H9 (cell line): ENCODE measurements at regions not wholly inside any gene's neighbourhood (a gene's known extent, or its start where the extent isn't known, plus 50 kb on each side); places are given as distances from the start of the nearest gene placed in this dataset.

Experiments used
- DNase-seq: peaks from one replicate; pipeline ENCODE4 v3.0.0-alpha.2; 2017
- H2AFZ ChIP-seq: one replicate; pipeline ENCODE4 v1.6.1; 2013; ENCODE audit warnings: mild to moderate bottlenecking, low read length, control low read depth, moderate library complexity
- H2AK5ac ChIP-seq: 2 replicates; pipeline ENCODE4 v1.6.1; 2013; ENCODE audit warnings: low read length, control low read depth, mixed read lengths; ENCODE audit not compliant: insufficient read length
- H2BK120ac ChIP-seq: one replicate; pipeline ENCODE4 v1.6.1; 2013; ENCODE audit warnings: low read depth, mild to moderate bottlenecking, low read length, control low read depth, inconsistent platforms; ENCODE audit not compliant: poor library complexity, severe bottlenecking
- H2BK12ac ChIP-seq: 2 replicates; pipeline ENCODE4 v1.6.1; 2013; ENCODE audit warnings: low read length, control low read depth, mixed read lengths, low read depth; ENCODE audit not compliant: insufficient read length
- H2BK15ac ChIP-seq: 2 replicates; pipeline ENCODE4 v1.6.1; 2013; ENCODE audit warnings: low read depth, low read length, control low read depth
- H2BK20ac ChIP-seq: one replicate; pipeline ENCODE4 v1.6.1; 2013; ENCODE audit warnings: low read depth, mild to moderate bottlenecking, low read length, control low read depth, inconsistent platforms; ENCODE audit not compliant: poor library complexity, severe bottlenecking
- H2BK5ac ChIP-seq: 2 replicates; pipeline ENCODE4 v1.6.1; 2013; ENCODE audit warnings: low read length, control low read depth, mixed read lengths; ENCODE audit not compliant: insufficient read length
- H3K14ac ChIP-seq: 2 replicates; pipeline ENCODE4 v1.6.1; 2013; ENCODE audit warnings: low read length, control low read depth; ENCODE audit not compliant: insufficient read depth
- H3K18ac ChIP-seq: 2 replicates; pipeline ENCODE4 v1.6.1; 2013; ENCODE audit warnings: low read depth, mild to moderate bottlenecking, mixed read lengths, low read length, control low read depth; ENCODE audit not compliant: insufficient read length
- H3K23ac ChIP-seq: 2 replicates; pipeline ENCODE4 v1.6.1; 2013; ENCODE audit warnings: low read length, control low read depth, mixed read lengths, low read depth; ENCODE audit not compliant: insufficient read length
- H3K23me2 ChIP-seq: 2 replicates; pipeline ENCODE4 v1.6.1; 2013; ENCODE audit warnings: low read depth, mild to moderate bottlenecking, mixed read lengths, low read length, control low read depth; ENCODE audit not compliant: insufficient read length, poor library complexity, severe bottlenecking
- H3K27ac ChIP-seq: 2 replicates; pipeline ENCODE4 v1.5.1; 2013; ENCODE audit warnings: low read length, control low read depth, mixed read lengths, low read depth; ENCODE audit not compliant: insufficient read length
- H3K27me3 ChIP-seq: 2 replicates; pipeline ENCODE4 v1.6.1; 2013; ENCODE audit warnings: low read length, control low read depth, inconsistent platforms; ENCODE audit not compliant: insufficient read depth
- H3K4ac ChIP-seq: 2 replicates; pipeline ENCODE4 v1.6.1; 2013; ENCODE audit warnings: low read depth, mild to moderate bottlenecking, control low read depth, inconsistent platforms, low read length, moderate library complexity
- H3K4me1 ChIP-seq: 2 replicates; pipeline ENCODE4 v1.6.1; 2013; ENCODE audit warnings: low read length, control low read depth, inconsistent platforms; ENCODE audit not compliant: insufficient read depth
- H3K4me2 ChIP-seq: 2 replicates; pipeline ENCODE4 v1.6.1; 2013; ENCODE audit warnings: low read length, control low read depth, mixed read lengths; ENCODE audit not compliant: insufficient read length, insufficient read depth
- H3K56ac ChIP-seq: 2 replicates; pipeline ENCODE4 v1.6.1; 2013; ENCODE audit warnings: low read depth, mild to moderate bottlenecking, mixed read lengths, low read length, control low read depth; ENCODE audit not compliant: insufficient read length
- H3K79me1 ChIP-seq: 2 replicates; pipeline ENCODE4 v1.6.1; 2013; ENCODE audit warnings: low read depth, mild to moderate bottlenecking, moderate library complexity, low read length, control low read depth, inconsistent platforms; ENCODE audit not compliant: insufficient read depth, poor library complexity, severe bottlenecking
- H3K79me2 ChIP-seq: 2 replicates; pipeline ENCODE4 v1.6.1; 2013; ENCODE audit warnings: low read length, control low read depth, inconsistent platforms; ENCODE audit not compliant: insufficient read depth
- H3K9ac ChIP-seq: 2 replicates; pipeline ENCODE4 v1.6.1; 2013; ENCODE audit warnings: low read length, control low read depth, mixed read lengths; ENCODE audit not compliant: insufficient read length; ENCODE audit errors: extremely low read depth
- H3K9me3 ChIP-seq: one replicate; pipeline ENCODE4 v1.6.1; 2013; ENCODE audit warnings: low read depth, low read length, inconsistent platforms; ENCODE audit not compliant: control insufficient read depth
- H3T11ph ChIP-seq: one replicate; pipeline ENCODE4 v1.6.1; 2013; ENCODE audit warnings: mild to moderate bottlenecking, low read length, control low read depth, inconsistent platforms
- H4K20me1 ChIP-seq: one replicate; pipeline ENCODE4 v1.6.1; 2013; ENCODE audit not compliant: control insufficient read depth, insufficient read length, insufficient read depth
- H4K5ac ChIP-seq: 2 replicates; pipeline ENCODE4 v1.6.1; 2013; ENCODE audit warnings: low read depth, mild to moderate bottlenecking, mixed read lengths, low read length, control low read depth; ENCODE audit not compliant: insufficient read length
- H4K8ac ChIP-seq: replicated peaks from 2 replicates; pipeline ENCODE4 v1.6.1; 2013; ENCODE audit warnings: low read length, control low read depth, mixed read lengths, low read depth; ENCODE audit not compliant: insufficient read length
- H4K91ac ChIP-seq: 2 replicates; pipeline ENCODE4 v1.6.1; 2013; ENCODE audit warnings: low read depth, mild to moderate bottlenecking, moderate library complexity, mixed read lengths, low read length, control low read depth; ENCODE audit not compliant: insufficient read length
- H3K27ac Mint-ChIP-seq, 3 experiments: 2 replicates in 2 of 3; 3 replicates in 1 of 3; pipeline ENCODE4 v1.8.0; 2020 to 2021; ENCODE audit warnings: mixed read lengths in 3 of 3, mild to moderate bottlenecking in 1 of 3, moderate library complexity in 1 of 3
- H3K27me3 Mint-ChIP-seq: 2 replicates; pipeline ENCODE4 v1.8.0; 2021; ENCODE audit warnings: low read depth, mild to moderate bottlenecking, moderate library complexity, mixed read lengths
- H3K36me3 Mint-ChIP-seq, 3 experiments: 2 replicates in 2 of 3; 3 replicates in 1 of 3; pipeline ENCODE4 v1.8.0; 2020 to 2021; ENCODE audit warnings: low read depth in 3 of 3, mixed read lengths in 3 of 3; ENCODE audit not compliant: insufficient read depth in 1 of 3
- H3K4me1 Mint-ChIP-seq, 2 experiments: 2 replicates each; pipeline ENCODE4 v1.8.0; 2020; ENCODE audit warnings: mixed read lengths in 2 of 2
- H3K4me3 Mint-ChIP-seq, 2 experiments: 2 replicates in 1 of 2; 3 replicates in 1 of 2; pipeline ENCODE4 v1.8.0; 2020 to 2021; ENCODE audit warnings: mild to moderate bottlenecking in 2 of 2, mixed read lengths in 2 of 2, moderate library complexity in 1 of 2
- H3K9me3 Mint-ChIP-seq, 2 experiments: 2 replicates in 1 of 2; 3 replicates in 1 of 2; pipeline ENCODE4 v1.8.0; 2020; ENCODE audit warnings: mild to moderate bottlenecking in 2 of 2, mixed read lengths in 2 of 2, moderate library complexity in 1 of 2
- WGBS: extraction: QIAGEN DNeasy Blood & Tissue Kit; methylation state at CpG from one replicate; pipeline ENCODE4 v1.1.7; 2013; ENCODE audit warnings: missing lambda C conversion rate, low lambda C conversion rate, mixed read lengths; ENCODE audit not compliant: insufficient read length; ENCODE audit errors: extremely low coverage; 5-methylcytosine and 5-hydroxymethylcytosine counted together
- TF ChIP-seq, protein P1 (sequence below): fragments of 200-600 bp; sonication (generic); conservative IDR thresholded peaks from 3 replicates; pipeline ENCODE4 v1.8.0; 2021; ENCODE audit warnings: antibody characterized with exemption, mild to moderate bottlenecking

DNA sequence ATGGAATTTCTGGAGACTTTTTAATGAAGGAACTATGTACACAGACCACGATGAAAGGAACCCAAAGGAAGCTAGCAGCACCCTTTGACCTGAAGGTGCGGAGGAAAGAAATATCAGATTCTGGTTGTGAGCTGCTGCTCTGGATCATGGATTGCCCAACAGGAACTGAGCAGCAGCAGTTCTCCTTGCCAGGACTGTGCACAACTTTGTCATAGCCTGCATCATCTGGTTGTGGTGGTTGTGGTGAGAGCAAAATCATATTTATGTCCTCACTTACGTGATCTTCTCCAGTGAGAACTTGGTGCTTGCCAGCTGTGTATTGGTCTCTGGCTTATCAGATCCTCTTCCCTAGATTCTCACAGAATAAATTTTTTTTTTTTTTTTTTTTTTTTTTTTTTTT lies 70.7 kb upstream of the LPAR1 start:
- no peak overlapping the region for H2BK12ac ChIP-seq

More for the DNA sequence above, 70.7 kb upstream of the LPAR1 start:
- Histone ChIP-seq H4K91ac (no peak overlapping the region), H3K14ac (no peak overlapping the region), H4K8ac (no peak overlapping the region), H3K27ac (no peak overlapping the region), H3K9ac (no peak overlapping the region), H3T11ph (no peak overlapping the region), H3K4me2 (no peak overlapping the region), H3K79me1 (no peaks in the 10 kb centered on the region), H4K5ac (no peak overlapping the region), H2BK120ac (no peak overlapping the region), H3K23me2 (no peaks in the 10 kb centered on the region), H2AFZ (no peak overlapping the region), H3K4ac (no peak overlapping the region), H3K18ac (no peak overlapping the region), H2BK20ac (no peak overlapping the region), H4K20me1 (no peaks in the 10 kb centered on the region), H3K9me3 (no peaks in the 10 kb centered on the region), H3K56ac (no peak overlapping the region), H3K23ac (no peak overlapping the region), H2BK15ac (no peak overlapping the region), H2AK5ac (no peak overlapping the region), H2BK5ac (no peak overlapping the region), H3K79me2 (no peaks in the 10 kb centered on the region), H3K27me3 (no peaks in the 10 kb centered on the region), H3K4me1 (no peaks in the 10 kb centered on the region)
- no peak for DNase-seq
- no peak overlapping the region for H3K4me3 Mint-ChIP-seq
- no CpG with 5 or more reads among the region's 3 CpGs for WGBS
- no peak overlapping the region; a peak in 1 of 7 replicates for H3K27ac Mint-ChIP-seq
- H3K4me1 Mint-ChIP-seq: peaks cover 11 to 14% of the 10 kb centered on the region in 2 experiments
- TF ChIP-seq, protein P1, sequence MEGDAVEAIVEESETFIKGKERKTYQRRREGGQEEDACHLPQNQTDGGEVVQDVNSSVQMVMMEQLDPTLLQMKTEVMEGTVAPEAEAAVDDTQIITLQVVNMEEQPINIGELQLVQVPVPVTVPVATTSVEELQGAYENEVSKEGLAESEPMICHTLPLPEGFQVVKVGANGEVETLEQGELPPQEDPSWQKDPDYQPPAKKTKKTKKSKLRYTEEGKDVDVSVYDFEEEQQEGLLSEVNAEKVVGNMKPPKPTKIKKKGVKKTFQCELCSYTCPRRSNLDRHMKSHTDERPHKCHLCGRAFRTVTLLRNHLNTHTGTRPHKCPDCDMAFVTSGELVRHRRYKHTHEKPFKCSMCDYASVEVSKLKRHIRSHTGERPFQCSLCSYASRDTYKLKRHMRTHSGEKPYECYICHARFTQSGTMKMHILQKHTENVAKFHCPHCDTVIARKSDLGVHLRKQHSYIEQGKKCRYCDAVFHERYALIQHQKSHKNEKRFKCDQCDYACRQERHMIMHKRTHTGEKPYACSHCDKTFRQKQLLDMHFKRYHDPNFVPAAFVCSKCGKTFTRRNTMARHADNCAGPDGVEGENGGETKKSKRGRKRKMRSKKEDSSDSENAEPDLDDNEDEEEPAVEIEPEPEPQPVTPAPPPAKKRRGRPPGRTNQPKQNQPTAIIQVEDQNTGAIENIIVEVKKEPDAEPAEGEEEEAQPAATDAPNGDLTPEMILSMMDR: no peak
- H3K27me3 Mint-ChIP-seq: peaks cover 5% of the 10 kb centered on the region; the same call in 1 of the 2 replicates
- no peaks in the 10 kb centered on the region; a peak in 1 of 7 replicates for H3K36me3 Mint-ChIP-seq
- no peaks in the 10 kb centered on the region for H3K9me3 Mint-ChIP-seq
